Stimulated activated CD8-positive, alpha-beta memory T cell treated with anti-CD3 and anti-CD28 coated beads, Interleukin-7, amount 100 ng/mL, for 1 hour (primary cell): ENCODE measurements at regions not wholly inside any gene's neighbourhood (a gene's known extent, or its start where the extent isn't known, plus 50 kb on each side); places are given as distances from the start of the nearest gene placed in this dataset.

Source experiments
- DNase-seq, 2 donors: peaks; one replicate each; pipeline ENCODE4 v3.0.0-alpha.2; 2020; ENCODE audit warnings: low read depth in 2 of 2

DNA sequence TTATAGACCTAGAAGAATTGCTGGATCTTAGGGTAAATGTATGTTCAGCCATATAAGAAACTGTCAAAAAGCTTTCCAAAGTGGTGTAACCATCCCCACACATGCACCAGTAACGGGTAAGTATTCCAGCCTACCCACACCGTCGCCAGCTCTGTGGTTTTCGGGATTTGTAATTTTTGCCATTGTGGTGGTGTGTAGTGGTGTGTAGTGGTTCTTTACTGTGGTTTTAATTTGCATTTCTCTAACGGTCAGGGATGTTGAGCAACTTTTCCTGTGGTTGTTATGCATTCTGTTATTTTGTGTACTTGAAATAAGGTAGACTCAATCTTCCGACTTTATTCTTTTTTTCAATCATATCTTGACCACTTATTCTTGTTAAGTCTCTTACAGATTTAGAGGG lies 342.4 kb upstream of the AJAP1 start:
- DNase-seq: no peak

DNA sequence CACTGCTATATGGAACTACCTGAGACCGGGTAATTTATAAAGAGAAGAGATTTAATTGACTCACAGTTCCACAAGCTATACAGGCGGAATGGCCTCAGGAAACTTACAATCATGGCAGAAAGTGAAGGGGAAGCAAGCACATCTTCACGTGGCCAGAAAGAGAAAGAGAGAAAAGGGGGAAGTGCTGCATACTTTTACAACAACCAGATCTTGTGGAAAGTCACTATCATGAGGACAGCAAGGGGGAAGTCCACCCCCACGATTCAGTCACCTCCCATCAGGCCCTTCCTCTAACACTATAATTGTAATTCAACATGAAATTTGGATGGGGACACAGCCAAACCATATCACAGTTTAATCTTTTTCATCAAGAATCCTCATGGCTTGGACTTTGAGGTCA lies 339.2 kb upstream of the AJAP1 start:
- DNase-seq: no peak

GRCh38 chr1:4317207-4317606 lies 337.2 kb upstream of the AJAP1 start:
- DNase-seq: no peak

DNA sequence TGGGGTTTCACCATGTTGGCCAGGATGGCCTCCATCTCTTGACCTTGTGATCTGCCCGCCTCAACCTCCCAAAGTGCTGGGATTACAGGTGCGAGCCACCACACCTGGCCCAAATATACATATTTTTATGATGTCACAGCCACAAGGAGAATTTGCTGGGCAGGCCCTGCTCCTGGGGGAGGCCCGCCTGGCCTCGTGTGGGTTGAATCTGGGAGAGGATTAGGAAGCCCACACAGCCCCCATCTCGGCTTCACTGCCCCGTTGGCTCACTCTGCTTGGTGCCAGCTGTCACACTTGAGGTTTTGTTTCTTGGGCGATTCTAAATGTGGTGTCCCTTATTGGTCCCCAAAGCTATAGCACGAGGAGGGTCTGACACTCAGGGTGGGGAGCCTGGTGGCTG lies 335.7 kb upstream of the AJAP1 start:
- no peak for DNase-seq

DNA sequence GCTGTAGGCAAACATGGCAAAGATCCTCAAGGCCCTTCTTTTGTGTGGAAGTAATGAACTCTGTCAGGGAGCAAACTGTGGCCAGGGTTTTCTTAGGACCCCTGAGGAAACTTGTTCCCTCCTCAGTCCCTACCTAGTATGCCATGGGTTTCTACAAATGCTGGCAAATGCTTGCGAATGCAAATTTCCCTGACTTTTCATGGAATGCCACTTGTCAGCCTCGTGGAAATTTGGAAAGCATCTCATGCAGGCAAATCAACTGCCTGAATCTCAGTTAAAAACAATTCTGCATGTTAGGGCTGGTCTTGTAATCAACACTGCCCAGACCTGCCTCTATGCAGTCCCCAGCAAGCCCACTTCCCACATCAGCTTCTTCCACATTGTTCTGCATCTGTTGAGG lies 334.9 kb upstream of the AJAP1 start:
- DNase-seq: no peak

DNA sequence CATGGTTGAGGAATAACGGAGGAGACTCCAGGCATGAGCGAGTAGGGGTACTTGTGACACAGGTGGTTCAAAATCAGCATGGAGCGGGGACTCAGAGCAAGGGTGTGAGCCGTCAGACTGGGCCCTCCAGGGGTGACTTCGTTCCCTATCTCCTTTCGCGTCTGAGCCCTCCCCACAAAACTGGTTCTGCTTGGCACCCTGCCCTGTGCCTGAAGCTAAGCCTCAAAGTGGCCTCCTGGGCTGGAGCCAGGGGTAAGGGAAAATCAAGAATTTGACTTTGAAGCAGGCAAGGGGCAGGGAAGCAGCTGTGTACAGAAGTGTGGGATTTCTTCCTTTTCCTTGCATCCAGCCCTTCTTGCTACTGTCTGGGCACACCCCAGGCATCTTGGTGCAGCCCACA lies 331.5 kb upstream of the AJAP1 start:
- DNase-seq: no peak

GRCh38 chr1:4323309-4323708 lies 331.1 kb upstream of the AJAP1 start:
- no peak for DNase-seq

GRCh38 chr1:4324525-4324924 lies 329.9 kb upstream of the AJAP1 start:
- DNase-seq: no peak

DNA sequence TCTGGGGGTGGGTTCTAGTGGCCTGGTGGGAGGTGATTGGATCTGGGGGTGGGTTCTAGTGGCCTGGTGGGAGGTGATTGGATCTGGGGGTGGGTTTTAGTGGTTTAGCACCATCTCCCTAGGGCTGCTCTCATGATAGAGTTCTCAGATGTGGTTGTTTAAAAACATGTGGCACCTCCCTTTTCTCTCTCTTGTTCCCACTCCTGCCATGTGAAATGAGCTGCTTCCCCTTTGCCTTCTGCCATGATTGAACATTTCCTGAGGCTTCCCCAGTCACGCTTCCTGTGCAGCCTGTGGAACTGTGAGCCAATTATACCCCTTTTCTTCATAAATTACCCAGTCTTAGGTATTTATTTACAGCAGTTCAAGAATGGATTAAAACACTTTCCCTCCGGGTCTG lies 327.3 kb upstream of the AJAP1 start:
- DNase-seq: no peak

- no peak for DNase-seq
Measured at GRCh38 chr1:4328402-4329071, 325.9 kb upstream of the AJAP1 start.

- DNase-seq: no peak
Measured at GRCh38 chr1:4330805-4331766, 323.3 kb upstream of the AJAP1 start.

DNA sequence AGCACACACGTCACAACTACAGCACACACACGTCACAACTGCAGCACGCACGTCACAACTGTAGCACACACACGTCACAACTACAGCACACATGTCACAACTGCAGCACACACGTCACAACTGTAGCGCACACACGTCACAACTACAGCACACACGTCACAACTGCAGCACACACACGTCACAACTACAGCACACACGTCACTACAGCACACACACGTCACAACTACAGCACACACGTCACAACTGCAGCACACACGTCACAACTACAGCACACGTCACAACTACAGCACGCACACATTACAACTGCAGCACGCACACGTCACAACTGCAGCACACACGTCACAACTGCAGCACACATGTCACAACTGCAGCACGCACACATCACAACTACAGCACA lies 322.6 kb upstream of the AJAP1 start:
- no peak for DNase-seq

GRCh38 chr1:4336507-4336906 lies 317.9 kb upstream of the AJAP1 start:
- no peak for DNase-seq

- DNase-seq: no peak
Measured at GRCh38 chr1:4341421-4341820, 313.0 kb upstream of the AJAP1 start.

- no peak for DNase-seq
Measured at GRCh38 chr1:4344065-4344732, 310.2 kb upstream of the AJAP1 start.

DNA sequence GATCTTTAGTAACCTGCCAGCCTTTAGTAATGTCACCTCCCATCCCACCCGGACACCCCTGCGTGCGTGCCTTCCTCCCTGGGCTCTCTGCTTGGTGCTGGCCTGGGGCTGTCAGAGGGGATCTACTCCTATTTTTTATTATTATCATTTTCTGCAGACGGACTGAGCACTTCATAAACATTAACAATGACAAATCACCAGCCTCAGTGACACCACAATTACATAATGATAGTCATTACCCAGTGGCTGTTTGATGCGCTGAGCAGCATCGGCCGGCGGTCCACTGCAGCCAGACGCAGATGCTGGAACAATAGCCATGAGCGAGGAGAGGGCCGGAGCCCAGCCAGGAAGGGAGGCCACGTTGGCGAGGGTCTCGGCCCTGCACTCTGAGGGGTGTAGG lies 309.3 kb upstream of the AJAP1 start:
- no peak for DNase-seq

GRCh38 chr1:4346131-4346530 lies 308.3 kb upstream of the AJAP1 start:
- DNase-seq: no peak

DNA sequence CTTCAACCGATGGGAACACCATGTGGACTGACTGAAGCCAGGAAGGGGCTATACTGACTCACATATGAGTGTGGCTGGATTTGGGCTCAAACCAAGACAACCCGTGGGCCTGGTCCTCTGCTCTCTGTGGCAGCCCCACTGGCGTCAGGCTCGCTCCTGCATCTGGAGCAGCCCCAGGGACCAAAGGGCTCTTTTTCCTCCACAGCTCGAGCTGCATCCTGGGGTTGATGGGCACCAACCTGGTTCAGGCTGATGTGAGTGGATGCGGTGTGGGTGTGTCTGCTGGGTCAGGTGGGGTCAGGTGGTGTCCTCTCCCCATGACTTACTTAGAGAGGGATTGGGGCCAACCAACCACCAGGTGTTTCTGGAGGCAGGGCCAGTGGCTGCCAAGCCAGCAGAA lies 303.0 kb upstream of the AJAP1 start:
- DNase-seq: no peak

DNA sequence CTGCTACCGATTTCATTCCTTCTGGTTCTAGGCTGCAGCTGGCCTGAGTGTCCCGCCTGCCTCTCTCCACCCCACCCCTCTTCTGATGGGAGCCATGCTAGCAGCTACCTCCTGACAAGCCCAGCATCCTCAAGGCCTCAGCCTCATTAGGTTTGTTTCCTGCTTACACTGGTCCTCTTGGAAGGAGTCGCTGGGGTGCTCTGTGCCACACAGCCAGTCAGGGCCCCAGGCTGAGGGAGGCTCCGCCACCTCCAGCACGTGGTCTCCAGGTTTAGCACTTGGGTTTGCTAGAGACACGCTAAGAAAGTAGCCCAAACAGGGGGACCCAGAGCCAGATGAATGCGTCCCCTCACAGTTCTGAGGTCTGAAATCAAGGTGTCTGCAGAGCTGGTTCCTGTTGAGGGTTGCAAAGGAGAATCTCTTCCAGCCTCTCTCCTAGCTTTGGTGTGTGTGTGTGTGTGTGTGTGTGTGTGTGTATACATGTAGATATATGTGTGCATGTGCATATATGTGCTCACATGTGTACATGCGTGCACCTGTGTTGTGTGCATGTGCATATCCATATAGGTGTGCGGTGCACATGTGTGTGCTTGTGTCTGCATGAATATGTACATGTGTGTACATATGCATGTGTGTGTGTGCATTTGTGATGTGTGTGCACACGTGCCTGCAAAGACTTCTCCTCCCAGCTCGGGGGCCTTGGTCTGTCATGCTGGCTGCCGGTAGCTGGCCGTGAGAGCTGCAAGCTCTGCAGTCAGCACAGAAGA lies 301.1 kb upstream of the AJAP1 start:
- DNase-seq: no peak

- no peak for DNase-seq
Measured at GRCh38 chr1:4355839-4356238, 298.6 kb upstream of the AJAP1 start.

GRCh38 chr1:4362314-4363044 lies 291.9 kb upstream of the AJAP1 start:
- DNase-seq: no peak
